NCI-H2196 treated with DMSO at 0.1 percent for 48 hours (cell line): ENCODE measurements at regions not wholly inside any gene's neighbourhood (a gene's known extent, or its start where the extent isn't known, plus 50 kb on each side); places are given as distances from the start of the nearest gene placed in this dataset.

Source experiments
- DNase-seq: peaks from one replicate; lab custom pipeline; 2025; ENCODE audit not compliant: unreplicated experiment; lab: John Stamatoyannopoulos, UW

DNA sequence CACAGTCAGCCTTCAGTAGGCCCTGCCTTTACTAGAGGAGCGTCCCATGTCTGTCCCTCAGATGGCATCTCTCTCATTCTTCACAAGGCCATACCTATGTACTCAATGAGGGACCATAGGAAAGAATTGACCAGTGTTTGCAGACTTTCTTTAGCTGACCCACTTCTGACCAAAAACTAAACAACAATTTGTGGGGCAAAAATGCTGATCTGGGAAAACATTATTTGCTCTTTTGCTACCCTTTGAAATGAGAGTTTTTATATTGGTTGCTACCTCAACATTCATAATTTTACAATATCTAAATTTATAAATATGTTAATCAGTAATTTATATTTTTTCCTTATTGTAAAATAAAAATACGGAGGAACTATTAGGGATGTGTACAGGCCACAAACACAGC lies 539.4 kb upstream of the GJE1 start:
- no peak for DNase-seq

DNA sequence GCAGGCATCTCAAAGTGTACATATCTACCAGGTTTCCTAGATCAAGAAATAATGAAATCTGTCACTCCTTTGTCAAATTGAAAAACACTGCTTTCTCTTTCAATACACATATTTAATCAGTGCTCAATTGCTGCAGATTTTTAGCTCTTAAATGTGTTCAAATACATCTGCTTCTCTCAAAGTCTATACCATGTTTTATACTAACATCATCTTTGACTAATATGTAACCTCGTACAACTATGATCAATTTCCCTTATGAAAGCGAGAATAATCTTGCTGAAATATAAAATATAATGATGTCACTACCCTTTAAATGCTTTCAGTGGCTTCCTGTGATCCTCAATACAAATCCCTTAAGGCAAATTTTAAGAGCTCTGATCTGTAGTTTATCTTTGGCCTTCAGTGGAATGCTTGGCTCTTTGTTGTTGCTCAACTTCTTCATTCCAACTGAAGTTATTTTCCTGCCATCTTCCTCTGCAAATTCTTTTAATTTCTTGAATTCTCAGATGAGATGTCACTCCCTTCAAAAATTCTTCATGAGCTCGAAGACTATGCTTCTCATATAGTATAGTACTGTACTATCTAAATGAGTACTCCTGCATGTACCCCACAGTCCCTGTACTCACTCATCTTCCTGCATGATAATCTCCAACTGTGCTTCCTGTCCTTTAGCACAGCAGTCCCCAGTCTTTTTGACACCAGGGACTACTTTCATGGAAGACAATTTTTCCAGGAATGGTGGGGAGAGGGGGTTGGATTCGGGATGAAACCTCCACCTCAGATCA lies 545.1 kb upstream of the GJE1 start:
- no peak for DNase-seq

DNA sequence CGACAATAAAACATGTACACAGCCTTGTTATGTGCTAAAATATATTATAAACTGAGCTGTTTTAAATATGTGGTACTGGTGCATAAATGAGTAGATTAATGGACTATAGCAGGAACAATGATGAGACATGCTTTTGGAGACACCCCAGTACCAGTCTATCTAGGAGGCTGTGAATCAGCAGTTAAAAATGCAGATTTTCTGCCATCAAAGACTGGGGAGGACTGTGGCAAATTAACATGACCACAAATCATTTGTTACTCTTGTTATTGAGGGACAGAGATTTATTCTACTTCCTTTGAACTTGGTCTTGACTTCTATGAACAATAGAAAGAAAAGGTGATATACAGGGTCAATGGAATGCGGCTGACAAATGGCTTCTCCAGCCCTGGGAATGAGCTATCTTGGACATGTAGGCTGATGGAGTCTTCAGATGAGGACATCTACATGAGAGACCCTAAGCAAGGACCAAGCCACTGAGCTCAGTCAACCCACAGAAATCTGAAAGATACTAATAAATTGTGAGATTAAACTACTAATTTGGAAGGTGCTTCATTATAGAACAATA lies 551.7 kb upstream of the GJE1 start:
- DNase-seq: no peak

DNA sequence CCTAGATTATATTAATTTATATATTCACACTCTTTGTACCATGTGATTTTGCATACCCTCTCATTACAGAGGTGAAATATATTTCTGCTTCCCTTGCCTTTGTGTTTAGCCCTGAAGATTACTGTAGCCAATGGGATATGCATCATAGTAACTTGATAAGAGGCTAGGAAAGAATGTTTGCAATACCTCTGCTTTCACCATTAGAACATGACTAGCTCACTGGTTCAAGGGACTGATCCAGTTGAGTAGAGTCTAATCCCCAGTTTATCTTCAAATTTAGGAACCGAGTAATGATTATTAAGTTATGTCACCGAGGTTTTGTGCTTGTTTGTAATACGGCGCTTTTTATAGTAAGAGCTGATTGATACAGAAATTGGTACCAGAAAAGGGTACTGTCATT lies 552.6 kb upstream of the GJE1 start:
- DNase-seq: no peak

DNA sequence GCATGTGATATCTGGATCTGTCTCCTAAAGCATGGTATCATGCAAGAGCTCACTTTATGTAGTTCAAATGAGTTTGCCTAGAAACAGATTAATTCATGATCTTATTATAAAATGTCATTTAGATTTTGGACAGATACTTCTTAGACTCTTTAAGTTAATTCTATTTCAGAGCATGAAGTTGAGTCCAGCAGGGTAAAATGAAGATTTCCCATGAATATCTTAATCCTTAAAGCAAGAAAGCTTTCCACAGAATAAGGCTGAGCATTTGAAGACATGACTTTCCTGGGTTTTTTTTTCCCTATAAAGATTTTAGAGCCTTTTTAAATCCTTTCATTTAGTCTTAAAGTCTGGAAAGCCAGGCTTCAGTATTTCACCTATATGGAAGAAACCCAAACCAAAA lies 556.0 kb upstream of the GJE1 start:
- no peak for DNase-seq

- DNase-seq: peak; percentile 45
Observed at GRCh38 chr6:141562851-141563763, 569.6 kb upstream of the GJE1 start.

DNA sequence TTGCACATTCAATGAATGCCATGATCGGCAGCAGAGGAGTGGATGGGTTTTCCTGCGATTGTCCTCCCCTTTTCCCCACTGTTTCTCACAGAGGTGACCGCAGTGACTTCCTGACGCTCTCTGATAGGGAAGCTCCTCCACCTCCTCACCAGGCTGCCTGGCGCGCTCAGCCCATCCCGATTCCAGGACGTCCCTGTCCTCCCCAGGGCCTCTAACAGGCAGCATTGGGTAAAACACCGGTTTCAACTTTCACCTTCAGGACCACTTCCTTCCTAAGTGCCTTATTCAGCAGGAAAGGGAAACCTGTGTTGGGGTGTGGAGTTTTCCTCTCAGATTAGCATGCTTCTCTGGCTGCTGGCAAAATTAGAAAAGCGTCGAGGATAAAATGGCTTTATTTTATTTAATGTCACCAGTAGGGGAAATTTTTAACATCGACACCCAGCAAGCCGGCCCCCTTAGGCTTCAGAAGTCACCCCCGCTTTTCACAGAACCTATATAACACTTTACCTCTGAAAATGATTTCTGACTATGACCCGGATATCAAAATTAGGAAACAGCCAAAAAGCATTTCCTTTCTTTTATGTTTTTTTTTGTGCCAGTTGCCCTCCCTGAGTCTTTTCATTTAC lies 570.4 kb upstream of the GJE1 start:
- no peak for DNase-seq

GRCh38 chr6:141561154-141561553 lies 571.6 kb upstream of the GJE1 start:
- no peak for DNase-seq

- DNase-seq: peak; percentile 94
Observed at GRCh38 chr6:141552463-141552862, 580.3 kb upstream of the GJE1 start.

- DNase-seq: no peak
Observed at GRCh38 chr6:141552031-141552430, 580.7 kb upstream of the GJE1 start.

DNA sequence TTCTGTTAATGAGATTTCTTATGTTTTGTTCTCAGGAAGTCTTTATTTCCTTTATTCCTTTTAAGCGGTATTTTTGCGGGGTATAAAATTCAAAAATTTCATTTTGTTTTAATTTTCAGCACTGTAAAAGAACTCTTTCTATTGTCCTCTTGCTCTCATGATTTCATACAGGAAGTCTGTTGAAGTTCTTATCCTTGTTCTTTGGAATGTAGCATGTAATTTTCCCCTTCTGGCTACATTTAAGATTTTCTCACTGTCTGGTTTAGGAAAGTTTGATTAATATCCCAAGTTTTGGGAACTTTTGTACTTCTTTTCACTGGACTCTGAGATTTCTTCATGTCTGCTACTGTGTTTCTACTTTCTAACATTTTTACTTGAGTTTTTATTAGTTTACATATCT lies 581.4 kb upstream of the GJE1 start:
- no peak for DNase-seq

DNA sequence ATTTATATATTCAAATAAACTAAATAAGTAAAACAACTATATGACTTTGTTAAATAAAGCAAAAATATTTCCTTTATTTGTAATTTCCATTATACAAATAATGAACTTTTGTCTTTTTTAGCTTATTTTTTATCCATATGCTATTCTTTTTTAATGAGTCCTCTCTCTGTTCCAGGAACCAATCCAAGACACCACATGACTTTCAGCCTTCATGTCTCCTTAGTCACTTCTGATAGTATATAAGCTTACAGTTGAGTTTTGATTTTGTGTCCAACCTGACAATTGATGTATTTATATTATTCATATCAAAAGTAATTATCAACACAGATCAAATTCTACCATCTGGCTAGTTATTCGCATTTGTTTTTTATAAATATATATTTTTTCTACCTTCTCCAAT lies 582.3 kb upstream of the GJE1 start:
- no peak for DNase-seq

- DNase-seq: no peak
Observed at GRCh38 chr6:141548966-141549365, 583.8 kb upstream of the GJE1 start.

GRCh38 chr6:141541581-141542324 lies 591.0 kb upstream of the GJE1 start:
- DNase-seq: no peak

- DNase-seq: no peak
Observed at GRCh38 chr6:141540207-141540606, 592.5 kb upstream of the GJE1 start.

GRCh38 chr6:141539617-141540016 lies 593.1 kb upstream of the GJE1 start:
- no peak for DNase-seq

DNA sequence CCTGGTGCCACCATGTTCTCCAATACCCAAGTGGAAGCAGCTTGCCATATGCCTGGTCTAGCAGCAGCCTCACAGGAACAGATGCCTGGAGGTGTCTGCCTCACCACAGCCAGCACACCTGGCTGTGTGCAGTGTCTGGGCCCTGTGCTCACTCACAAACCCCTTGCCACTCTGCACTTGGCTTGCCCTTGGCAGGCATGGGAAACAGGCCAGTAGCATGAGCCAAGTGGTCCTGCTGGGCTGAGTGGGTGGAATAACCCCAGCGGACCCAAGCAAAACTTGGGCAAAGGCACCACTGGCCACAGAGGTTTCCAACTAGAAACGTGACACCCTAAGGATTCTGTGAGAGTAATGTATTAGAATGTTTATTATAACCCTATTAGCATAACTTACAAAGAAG lies 600.5 kb upstream of the GJE1 start:
- DNase-seq: no peak

DNA sequence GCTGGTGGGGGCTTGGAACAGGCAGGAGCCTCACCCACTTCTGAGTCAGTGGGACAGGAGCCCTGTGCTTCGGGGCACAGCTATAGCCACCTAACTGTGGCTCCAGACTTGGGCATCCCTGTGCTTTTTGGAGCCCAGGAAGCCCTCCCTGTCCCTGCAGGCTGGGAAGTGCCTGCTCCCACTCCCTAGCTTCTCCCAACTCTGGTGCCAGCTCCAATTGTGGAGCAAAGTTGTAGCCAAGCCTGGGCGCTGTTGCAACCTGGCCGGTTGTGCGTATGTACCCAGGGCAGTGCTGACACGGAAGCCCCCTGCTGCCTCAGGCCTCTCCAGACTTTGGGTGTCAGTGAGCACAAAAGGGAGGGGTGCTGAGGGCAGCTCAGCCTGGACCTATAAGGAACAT lies 601.7 kb upstream of the GJE1 start:
- no peak for DNase-seq

GRCh38 chr6:141528596-141528995 lies 604.1 kb upstream of the GJE1 start:
- no peak for DNase-seq

DNA sequence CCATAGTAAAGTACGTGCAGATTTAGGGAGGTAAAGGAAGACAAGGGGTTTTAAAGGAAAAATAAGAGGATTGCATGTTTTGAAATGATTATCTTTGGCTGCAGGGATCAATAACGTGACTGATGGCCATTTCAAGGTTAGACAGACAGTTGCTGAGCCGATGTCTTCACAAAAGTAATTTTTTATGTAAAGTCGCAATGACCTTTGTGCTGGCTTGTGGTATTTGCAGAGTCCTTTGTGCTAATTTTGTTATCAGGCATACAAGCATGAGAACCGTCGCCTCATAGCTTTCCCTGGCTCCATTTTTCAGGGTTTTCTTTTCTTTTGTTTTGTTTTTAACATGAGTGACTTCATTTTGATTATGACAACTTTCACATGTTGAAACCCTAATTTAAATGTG lies 605.7 kb upstream of the GJE1 start:
- no peak for DNase-seq

GRCh38 chr6:141521440-141521839 lies 611.3 kb upstream of the GJE1 start:
- DNase-seq: no peak
